CD14-positive monocyte (primary cell): ENCODE measurements at regions not wholly inside any gene's neighbourhood (a gene's known extent, or its start where the extent isn't known, plus 50 kb on each side); places are given as distances from the start of the nearest gene placed in this dataset.

Experiments
- DNase-seq, 3 donors: peaks; one replicate each; pipeline ENCODE4 v3.0.0-alpha.2; 2011 to 2022
- H2AFZ ChIP-seq: 2 replicates; pipeline ENCODE4 v1.6.0; 2012; ENCODE audit warnings: mild to moderate bottlenecking, low read depth, low read length, inconsistent platforms; ENCODE audit not compliant: insufficient read depth, poor library complexity, severe bottlenecking
- H3K27ac ChIP-seq, 2 donors: 1 replicate in 1 of 2; 2 replicates in 1 of 2; pipeline ENCODE4 v1.5.1; 2012 to 2013; ENCODE audit warnings: low read length in 2 of 2, control low read depth in 1 of 2, inconsistent platforms in 1 of 2, low read depth in 1 of 2, mild to moderate bottlenecking in 1 of 2
- H3K27me3 ChIP-seq, 2 donors: one replicate each; pipeline versions ENCODE4 v1.6.0 to v1.6.1; 2011 to 2013; ENCODE audit warnings: low read length in 2 of 2; ENCODE audit not compliant: control insufficient read depth in 2 of 2, insufficient read depth in 2 of 2
- H3K36me3 ChIP-seq, 2 donors: replicated peaks in 1 of 2; 1 replicate in 1 of 2; 2 replicates in 1 of 2; pipeline versions ENCODE4 v1.5.1 to v1.6.1; 2012 to 2013; ENCODE audit warnings: low read length in 2 of 2, control low read depth in 1 of 2, inconsistent platforms in 1 of 2, mild to moderate bottlenecking in 1 of 2; ENCODE audit not compliant: insufficient read depth in 2 of 2, control insufficient read depth in 1 of 2
- H3K4me1 ChIP-seq, 2 donors: 1 replicate in 1 of 2; 2 replicates in 1 of 2; pipeline versions ENCODE4 v1.5.1 to v1.6.1; 2012 to 2013; ENCODE audit warnings: low read length in 2 of 2, control low read depth in 1 of 2, inconsistent platforms in 1 of 2, mild to moderate bottlenecking in 1 of 2, moderate library complexity in 1 of 2; ENCODE audit not compliant: insufficient read depth in 2 of 2, control insufficient read depth in 1 of 2
- H3K4me2 ChIP-seq: replicated peaks from 2 replicates; pipeline ENCODE3; 2012; ENCODE audit warnings: low read length, moderate library complexity, mild to moderate bottlenecking; ENCODE audit not compliant: poor library complexity, severe bottlenecking; ENCODE audit errors: extremely low read depth
- H3K4me3 ChIP-seq, 3 experiments: fragments of 200-600 bp in 1 of 3; sonication (generic) in 1 of 3; replicated peaks in 1 of 3; 1 replicate in 2 of 3; 2 replicates in 1 of 3; pipeline ENCODE4 v1.5.1; 2011 to 2013; ENCODE audit warnings: low read length in 3 of 3, mild to moderate bottlenecking in 3 of 3, control low read depth in 2 of 3, low read depth in 2 of 3, inconsistent platforms in 1 of 3, moderate library complexity in 1 of 3
- H3K79me2 ChIP-seq: 2 replicates; pipeline ENCODE4 v1.6.0; 2012; ENCODE audit warnings: mild to moderate bottlenecking, control low read depth, inconsistent platforms, low read length, moderate library complexity; ENCODE audit not compliant: insufficient read depth
- H3K9ac ChIP-seq: 2 replicates; pipeline ENCODE4 v1.6.0; 2017; ENCODE audit warnings: low read length, mild to moderate bottlenecking; ENCODE audit not compliant: insufficient read depth, poor library complexity, severe bottlenecking
- H3K9me3 ChIP-seq, 2 donors: replicated peaks in 1 of 2; 1 replicate in 1 of 2; 2 replicates in 1 of 2; pipeline versions ENCODE4 v1.5.1 to v1.6.1; 2012 to 2013; ENCODE audit warnings: low read length in 2 of 2, control low read depth in 1 of 2; ENCODE audit not compliant: control insufficient read depth in 1 of 2, insufficient read depth in 1 of 2
- H4K20me1 ChIP-seq: 2 replicates; pipeline ENCODE4 v1.6.0; 2012; ENCODE audit warnings: mild to moderate bottlenecking, low read length, control low read depth, moderate library complexity; ENCODE audit not compliant: insufficient read depth
- H3K27ac Mint-ChIP-seq, 7 donors: one replicate each; pipeline ENCODE4 v1.8.0; 2020; ENCODE audit warnings: mild to moderate bottlenecking in 7 of 7, mixed read lengths in 7 of 7, moderate library complexity in 6 of 7, inconsistent platforms in 2 of 7
- H3K27me3 Mint-ChIP-seq, 3 donors: one replicate each; pipeline ENCODE4 v1.8.0; 2021 to 2022; ENCODE audit warnings: low read depth in 3 of 3, mild to moderate bottlenecking in 3 of 3, mixed read lengths in 3 of 3, moderate library complexity in 3 of 3, inconsistent platforms in 1 of 3
- H3K36me3 Mint-ChIP-seq, 2 donors: one replicate each; pipeline ENCODE4 v1.8.0; 2020; ENCODE audit warnings: mixed read lengths in 2 of 2, inconsistent platforms in 1 of 2, mild to moderate bottlenecking in 1 of 2
- H3K4me1 Mint-ChIP-seq: one replicate; pipeline ENCODE4 v1.8.0; 2020; ENCODE audit warnings: mild to moderate bottlenecking, mixed read lengths
- H3K4me3 Mint-ChIP-seq, 2 donors: one replicate each; pipeline ENCODE4 v1.8.0; 2020; ENCODE audit warnings: mild to moderate bottlenecking in 2 of 2, mixed read lengths in 2 of 2, moderate library complexity in 1 of 2
- H3K9me3 Mint-ChIP-seq, 7 donors: one replicate each; pipeline ENCODE4 v1.8.0; 2020 to 2022; ENCODE audit warnings: mixed read lengths in 7 of 7, mild to moderate bottlenecking in 6 of 7, moderate library complexity in 6 of 7, inconsistent platforms in 2 of 7
- WGBS: methylation state at CpG from one replicate; pipeline ENCODE4 v1.1.5; 2013; ENCODE audit warnings: missing lambda C conversion rate; ENCODE audit not compliant: insufficient coverage; 5-methylcytosine and 5-hydroxymethylcytosine counted together
- intact Hi-C, 2 donors: fragments of 100-400 bp; cut with micrococcal nuclease; formaldehyde crosslinking; loops; one replicate each; pipeline versions ENCODE4 v1.15.0 to v1.15.1; 2023
- TF ChIP-seq, protein P1 (sequence below): fragments of 200-600 bp; IDR thresholded peaks from one replicate; pipeline ENCODE4 v1.8.0; 2022; ENCODE audit warnings: antibody characterized with exemption, mild to moderate bottlenecking

DNA sequence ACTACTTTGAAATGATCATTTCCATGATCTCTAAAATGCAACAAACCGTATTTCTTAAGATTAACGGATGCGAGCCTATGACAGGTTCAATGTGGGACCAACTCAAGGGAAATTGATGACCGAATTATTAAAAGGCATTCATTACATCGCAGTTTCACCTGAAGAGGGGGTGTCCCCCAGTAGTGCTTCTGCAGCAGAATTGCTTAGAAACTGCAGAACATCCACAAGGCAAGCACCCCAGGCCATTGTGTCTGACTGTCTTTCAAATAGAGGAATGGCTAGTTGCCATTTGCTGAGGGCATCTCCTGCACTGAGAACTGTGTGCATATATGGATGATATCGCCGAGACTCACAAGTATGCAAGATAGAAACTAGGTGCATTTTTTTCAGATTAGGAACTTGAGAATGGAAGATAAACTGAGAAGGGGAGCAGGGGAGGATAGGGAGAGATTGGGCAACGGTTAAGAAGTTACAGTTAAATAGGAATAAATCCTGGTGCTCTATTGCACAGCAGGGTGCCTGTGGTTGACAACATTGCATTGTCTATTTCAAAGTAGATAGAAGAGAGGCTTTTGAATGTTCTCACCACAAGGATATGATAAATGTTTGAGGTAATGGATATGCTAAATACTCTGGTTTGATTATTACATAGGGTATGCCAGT is 234.3 kb upstream of the PLEKHG7 start:
- no peak overlapping the region for H3K4me2 ChIP-seq
- peaks cover 0 to 8% of the 10 kb centered on the region in 2 donors for H3K4me1 ChIP-seq
- H4K20me1 ChIP-seq = no peaks in the 10 kb centered on the region
- no peak overlapping the region for H2AFZ ChIP-seq
- no peaks in the 10 kb centered on the region for H3K9me3 ChIP-seq
- intact Hi-C loops = no loop called here
- no peaks in the 10 kb centered on the region for H3K27me3 ChIP-seq
- DNase-seq = no peak
- H3K27ac ChIP-seq = no peak overlapping the region
- TF ChIP-seq, protein P1, sequence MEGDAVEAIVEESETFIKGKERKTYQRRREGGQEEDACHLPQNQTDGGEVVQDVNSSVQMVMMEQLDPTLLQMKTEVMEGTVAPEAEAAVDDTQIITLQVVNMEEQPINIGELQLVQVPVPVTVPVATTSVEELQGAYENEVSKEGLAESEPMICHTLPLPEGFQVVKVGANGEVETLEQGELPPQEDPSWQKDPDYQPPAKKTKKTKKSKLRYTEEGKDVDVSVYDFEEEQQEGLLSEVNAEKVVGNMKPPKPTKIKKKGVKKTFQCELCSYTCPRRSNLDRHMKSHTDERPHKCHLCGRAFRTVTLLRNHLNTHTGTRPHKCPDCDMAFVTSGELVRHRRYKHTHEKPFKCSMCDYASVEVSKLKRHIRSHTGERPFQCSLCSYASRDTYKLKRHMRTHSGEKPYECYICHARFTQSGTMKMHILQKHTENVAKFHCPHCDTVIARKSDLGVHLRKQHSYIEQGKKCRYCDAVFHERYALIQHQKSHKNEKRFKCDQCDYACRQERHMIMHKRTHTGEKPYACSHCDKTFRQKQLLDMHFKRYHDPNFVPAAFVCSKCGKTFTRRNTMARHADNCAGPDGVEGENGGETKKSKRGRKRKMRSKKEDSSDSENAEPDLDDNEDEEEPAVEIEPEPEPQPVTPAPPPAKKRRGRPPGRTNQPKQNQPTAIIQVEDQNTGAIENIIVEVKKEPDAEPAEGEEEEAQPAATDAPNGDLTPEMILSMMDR = no peak
- no peaks in the 10 kb centered on the region for H3K79me2 ChIP-seq
- Mint-ChIP-seq H3K9me3 (no peaks in the 10 kb centered on the region), H3K36me3 (no peaks in the 10 kb centered on the region), H3K4me3 (no peak overlapping the region), H3K27me3 (peaks cover 0 to 4% (median 2%) of the 10 kb centered on the region in 3 donors), H3K4me1 (peaks cover 7% of the 10 kb centered on the region), H3K27ac (no peak overlapping the region)
- H3K9ac ChIP-seq = no peak overlapping the region
- H3K36me3 ChIP-seq = no peaks in the 10 kb centered on the region
- H3K4me3 ChIP-seq = no peak overlapping the region
- WGBS = 95% methylated on average over 7 of the region's 8 CpGs

DNA sequence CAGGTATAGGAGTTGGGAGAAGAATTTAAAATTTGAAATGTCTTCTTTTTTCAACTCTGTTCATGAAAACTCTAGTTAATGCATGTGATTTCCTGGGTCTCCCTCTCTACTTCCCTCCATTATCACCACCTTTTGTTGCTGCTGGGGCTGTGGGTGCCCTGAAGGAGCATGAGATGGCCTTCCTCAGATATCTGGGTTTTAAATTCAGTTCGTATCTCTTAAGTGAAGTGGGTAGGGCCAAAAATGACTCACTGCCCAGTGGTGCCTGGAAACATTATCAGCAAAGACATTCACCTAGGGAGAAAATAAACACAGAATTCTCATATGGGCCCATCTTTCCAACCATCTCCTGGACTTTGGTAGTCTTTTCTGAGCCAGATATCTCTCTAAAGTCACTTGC is 234.9 kb upstream of the PLEKHG7 start:
- Histone ChIP-seq H4K20me1 (no peaks in the 10 kb centered on the region), H3K27ac (no peak overlapping the region), H3K9me3 (no peaks in the 10 kb centered on the region), H3K9ac (no peak overlapping the region), H3K4me1 (peaks cover 0 to 8% of the 10 kb centered on the region in 2 donors), H2AFZ (no peak overlapping the region), H3K27me3 (no peaks in the 10 kb centered on the region), H3K4me2 (no peak overlapping the region), H3K4me3 (no peak overlapping the region), H3K79me2 (no peaks in the 10 kb centered on the region), H3K36me3 (no peaks in the 10 kb centered on the region)
- intact Hi-C loops = no loop called here
- peaks cover 7% of the 10 kb centered on the region for H3K4me1 Mint-ChIP-seq
- no peak for DNase-seq
- H3K4me3 Mint-ChIP-seq = no peak overlapping the region
- H3K27ac Mint-ChIP-seq = no peak overlapping the region
- H3K36me3 Mint-ChIP-seq = no peaks in the 10 kb centered on the region
- no peaks in the 10 kb centered on the region for H3K9me3 Mint-ChIP-seq
- TF ChIP-seq, protein P1 = no peak
- no CpG with 5 or more reads among the region's 1 CpG for WGBS
- H3K27me3 Mint-ChIP-seq = peaks cover 0 to 4% (median 2%) of the 10 kb centered on the region in 3 donors
